ENCODE measurements at regions not wholly inside any gene's neighbourhood (a gene's known extent, or its start where the extent isn't known, plus 50 kb on each side); places are given as distances from the start of the nearest gene placed in this dataset.

- no peak for DNase-seq
- H3K36me3 ChIP-seq (replicated peaks): no peaks in the 10 kb centered on the region
- in situ Hi-C loops (cut with HindIII; ENCODE audit: low pct_ligation_motif_present, low sequenced_read_pairs): no loop called here
- no peaks in the 10 kb centered on the region for H3K27me3 ChIP-seq (replicated peaks)
- no peak for TF ChIP-seq CTCF (IDR thresholded peaks at IDR 0.05; ENCODE audit: low read depth, low read length, missing control alignments)
- H3K4me3 ChIP-seq (ENCODE audit: low read depth, low read length): no peak overlapping the region
- no peak overlapping the region for H3K27ac ChIP-seq
Measured at GRCh38 chr2:180871649-180872048, 108.8 kb upstream of the UBE2E3 start.

GRCh38 chr2:180849851-180850250 lies 130.6 kb upstream of the UBE2E3 start:
- Histone ChIP-seq H3K4me3 (ENCODE audit: low read depth, low read length) (no peak overlapping the region), H3K27ac (no peak overlapping the region), H3K27me3 (replicated peaks) (no peaks in the 10 kb centered on the region), H3K36me3 (replicated peaks) (no peaks in the 10 kb centered on the region)
- TF ChIP-seq CTCF (IDR thresholded peaks at IDR 0.05; ENCODE audit: low read depth, low read length, missing control alignments): no peak
- DNase-seq: no peak
- in situ Hi-C loops (cut with HindIII; ENCODE audit: low pct_ligation_motif_present, low sequenced_read_pairs): no loop called here

DNA sequence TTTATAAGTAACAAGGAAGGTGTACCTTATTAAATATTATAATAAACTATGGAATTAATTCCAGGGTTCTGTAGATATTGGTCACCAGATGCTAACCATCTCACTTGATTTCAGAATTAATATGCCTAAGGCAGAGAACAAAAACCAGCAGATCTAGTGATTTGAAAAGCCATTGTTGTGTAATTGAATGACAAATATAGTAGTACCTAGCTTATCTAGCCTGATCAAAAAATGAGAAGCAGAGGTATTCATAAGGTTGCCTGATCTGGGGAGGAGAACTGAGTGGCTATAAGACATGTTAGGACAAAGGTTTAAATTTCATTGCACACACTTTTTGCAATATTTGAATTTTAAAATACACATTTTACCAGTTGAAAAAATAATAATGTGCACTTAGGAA lies 132.0 kb upstream of the UBE2E3 start:
- in situ Hi-C loops (cut with HindIII; ENCODE audit: low pct_ligation_motif_present, low sequenced_read_pairs): no loop called here

GRCh38 chr2:180846756-180847472 lies 133.5 kb upstream of the UBE2E3 start:
- no peak for DNase-seq
- H3K4me3 ChIP-seq (ENCODE audit: low read depth, low read length): no peak overlapping the region
- no peaks in the 10 kb centered on the region for H3K36me3 ChIP-seq (replicated peaks)
- in situ Hi-C loops (cut with HindIII; ENCODE audit: low pct_ligation_motif_present, low sequenced_read_pairs): no loop called here
- no peaks in the 10 kb centered on the region for H3K27me3 ChIP-seq (replicated peaks)
- H3K27ac ChIP-seq: no peak overlapping the region
- no peak for TF ChIP-seq CTCF (IDR thresholded peaks at IDR 0.05; ENCODE audit: low read depth, low read length, missing control alignments)

More for the DNA sequence above, 132.0 kb upstream of the UBE2E3 start:
- Histone ChIP-seq H3K4me3 (ENCODE audit: low read depth, low read length) (no peak overlapping the region), H3K27me3 (replicated peaks) (no peaks in the 10 kb centered on the region), H3K27ac (no peak overlapping the region), H3K36me3 (replicated peaks) (no peaks in the 10 kb centered on the region)
- no peak for DNase-seq
- TF ChIP-seq CTCF (IDR thresholded peaks at IDR 0.05; ENCODE audit: low read depth, low read length, missing control alignments): no peak

GRCh38 chr2:180842461-180842860 lies 137.9 kb upstream of the UBE2E3 start:
- no peak for DNase-seq
- Histone ChIP-seq H3K27me3 (replicated peaks) (no peaks in the 10 kb centered on the region), H3K4me3 (ENCODE audit: low read depth, low read length) (no peak overlapping the region), H3K27ac (no peak overlapping the region), H3K36me3 (replicated peaks) (no peaks in the 10 kb centered on the region)
- TF ChIP-seq CTCF (IDR thresholded peaks at IDR 0.05; ENCODE audit: low read depth, low read length, missing control alignments): no peak
- in situ Hi-C loops (cut with HindIII; ENCODE audit: low pct_ligation_motif_present, low sequenced_read_pairs): no loop called here

DNA sequence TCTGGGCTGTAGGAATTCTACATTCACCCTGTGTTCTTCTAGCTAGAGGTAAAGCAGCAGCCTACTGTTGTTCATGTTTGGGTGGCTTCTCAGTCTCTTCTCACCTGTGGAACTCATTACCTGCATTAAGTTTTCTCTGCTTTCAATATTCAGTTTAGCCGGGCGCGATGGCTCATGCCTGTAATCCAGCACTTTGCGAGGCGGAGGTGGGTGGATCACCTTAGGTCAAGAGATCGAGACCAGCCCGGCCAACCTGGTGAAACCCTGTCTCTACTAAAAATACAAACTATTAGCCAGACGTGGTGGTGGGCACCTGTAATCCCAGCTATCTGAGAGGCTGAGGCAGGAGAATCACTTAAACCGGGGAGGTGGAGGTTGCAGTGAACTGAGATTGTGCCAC lies 139.8 kb upstream of the UBE2E3 start:
- Histone ChIP-seq H3K4me3 (ENCODE audit: low read depth, low read length) (no peak overlapping the region), H3K27ac (no peak overlapping the region), H3K27me3 (replicated peaks) (no peaks in the 10 kb centered on the region), H3K36me3 (replicated peaks) (no peaks in the 10 kb centered on the region)
- DNase-seq: no peak
- in situ Hi-C loops (cut with HindIII; ENCODE audit: low pct_ligation_motif_present, low sequenced_read_pairs): no loop called here
- TF ChIP-seq CTCF (IDR thresholded peaks at IDR 0.05; ENCODE audit: low read depth, low read length, missing control alignments): no peak

All from brain microvascular endothelial cell (primary cell).